ENCODE measurements at regions not wholly inside any gene's neighbourhood (a gene's known extent, or its start where the extent isn't known, plus 50 kb on each side); places are given as distances from the start of the nearest gene placed in this dataset.

GRCh38 chr13:59533561-59534555 is 629.9 kb downstream of the DIAPH3 start:
- 85 to 90% methylated on average over 3 of the region's 3 CpGs for WGBS, 2 experiments
- no peaks in the 10 kb centered on the region for H3K36me3 ChIP-seq (ENCODE audit: control insufficient read depth, insufficient read depth, low read length)

GRCh38 chr13:59534806-59535205 is 628.9 kb downstream of the DIAPH3 start:
- WGBS, 2 experiments: 91 to 92% methylated on average over 5 of the region's 5 CpGs

More at GRCh38 chr13:59533561-59534555, 629.9 kb downstream of the DIAPH3 start:
- no peaks in the 10 kb centered on the region for H3K27me3 ChIP-seq (ENCODE audit: control insufficient read depth, insufficient read depth, low read length, poor library complexity, severe bottlenecking)
- no peak overlapping the region for H3K27ac ChIP-seq (ENCODE audit: insufficient read depth, low read depth, low read length, poor library complexity, severe bottlenecking)
- no peaks in the 10 kb centered on the region for H3K4me1 ChIP-seq (ENCODE audit: control insufficient read depth, insufficient read depth, low read length)
- no peaks in the 10 kb centered on the region for H3K9me3 ChIP-seq (ENCODE audit: control insufficient read depth, low read length)
- no peak overlapping the region for H3K4me3 ChIP-seq (ENCODE audit: insufficient read depth, low read depth, low read length)

DNA sequence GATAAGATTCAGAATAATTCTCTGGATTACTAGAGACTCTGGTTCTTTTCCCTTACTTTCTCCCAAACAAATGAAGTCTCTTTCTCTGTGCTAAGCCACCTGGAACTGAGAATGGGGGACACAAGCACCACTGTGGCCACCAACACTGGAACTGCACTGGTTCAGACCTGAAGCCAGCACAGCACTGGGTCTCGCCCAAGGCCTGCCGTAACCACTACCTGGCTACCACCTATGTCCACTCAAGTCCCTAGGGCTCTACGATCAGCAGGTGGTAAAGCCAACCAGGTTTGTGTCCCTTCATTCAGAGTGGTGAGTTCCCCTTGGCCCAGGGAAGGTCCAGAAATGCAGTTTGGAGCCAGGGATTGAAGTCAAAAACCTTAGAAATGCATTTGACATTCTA is 626.2 kb downstream of the DIAPH3 start:
- Histone ChIP-seq H3K36me3 (ENCODE audit: control insufficient read depth, insufficient read depth, low read length) (no peaks in the 10 kb centered on the region), H3K9me3 (ENCODE audit: control insufficient read depth, low read length) (no peaks in the 10 kb centered on the region)

More at GRCh38 chr13:59534806-59535205, 628.9 kb downstream of the DIAPH3 start:
- no peaks in the 10 kb centered on the region for H3K36me3 ChIP-seq (ENCODE audit: control insufficient read depth, insufficient read depth, low read length)
- H3K4me1 ChIP-seq (ENCODE audit: control insufficient read depth, insufficient read depth, low read length): no peaks in the 10 kb centered on the region
- no peaks in the 10 kb centered on the region for H3K27me3 ChIP-seq (ENCODE audit: control insufficient read depth, insufficient read depth, low read length, poor library complexity, severe bottlenecking)
- H3K9me3 ChIP-seq (ENCODE audit: control insufficient read depth, low read length): no peaks in the 10 kb centered on the region
- H3K4me3 ChIP-seq (ENCODE audit: insufficient read depth, low read depth, low read length): no peak overlapping the region
- H3K27ac ChIP-seq (ENCODE audit: insufficient read depth, low read depth, low read length, poor library complexity, severe bottlenecking): no peak overlapping the region

GRCh38 chr13:59538512-59538911 is 625.2 kb downstream of the DIAPH3 start:
- H3K9me3 ChIP-seq (ENCODE audit: control insufficient read depth, low read length): no peaks in the 10 kb centered on the region
- WGBS, 2 experiments: 46 to 51% methylated on average over 3 of the region's 3 CpGs
- no peaks in the 10 kb centered on the region for H3K36me3 ChIP-seq (ENCODE audit: control insufficient read depth, insufficient read depth, low read length)
- no peaks in the 10 kb centered on the region for H3K27me3 ChIP-seq (ENCODE audit: control insufficient read depth, insufficient read depth, low read length, poor library complexity, severe bottlenecking)
- H3K4me1 ChIP-seq (ENCODE audit: control insufficient read depth, insufficient read depth, low read length): no peaks in the 10 kb centered on the region
- no peak overlapping the region for H3K27ac ChIP-seq (ENCODE audit: insufficient read depth, low read depth, low read length, poor library complexity, severe bottlenecking)
- H3K4me3 ChIP-seq (ENCODE audit: insufficient read depth, low read depth, low read length): no peak overlapping the region

More for the DNA sequence above, 626.2 kb downstream of the DIAPH3 start:
- no peaks in the 10 kb centered on the region for H3K27me3 ChIP-seq (ENCODE audit: control insufficient read depth, insufficient read depth, low read length, poor library complexity, severe bottlenecking)
- no peaks in the 10 kb centered on the region for H3K4me1 ChIP-seq (ENCODE audit: control insufficient read depth, insufficient read depth, low read length)
- H3K4me3 ChIP-seq (ENCODE audit: insufficient read depth, low read depth, low read length): no peak overlapping the region
- H3K27ac ChIP-seq (ENCODE audit: insufficient read depth, low read depth, low read length, poor library complexity, severe bottlenecking): no peak overlapping the region
- WGBS, 2 experiments: 95 to 99% methylated on average over 3 of the region's 3 CpGs

DNA sequence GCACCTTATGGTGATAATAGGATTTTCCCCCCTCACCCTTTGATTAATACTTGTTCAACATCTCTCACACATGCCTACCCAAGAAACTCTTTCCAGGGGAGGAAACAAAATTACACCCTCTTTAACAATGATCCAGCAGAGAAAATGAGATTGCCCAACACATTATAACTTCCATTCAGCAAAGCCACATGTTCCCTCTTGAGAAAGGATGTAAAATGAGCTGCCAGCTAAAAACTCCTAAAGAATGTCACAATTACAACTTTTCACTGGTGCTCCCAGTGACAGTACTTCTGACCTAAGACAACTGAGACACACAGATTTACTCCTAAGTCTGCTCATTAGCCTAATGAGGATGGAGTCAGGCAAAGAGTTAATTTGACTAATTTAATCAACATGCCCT is 621.4 kb downstream of the DIAPH3 start:
- H3K4me3 ChIP-seq (ENCODE audit: insufficient read depth, low read depth, low read length): no peak overlapping the region
- no peaks in the 10 kb centered on the region for H3K36me3 ChIP-seq (ENCODE audit: control insufficient read depth, insufficient read depth, low read length)
- no peaks in the 10 kb centered on the region for H3K4me1 ChIP-seq (ENCODE audit: control insufficient read depth, insufficient read depth, low read length)
- no peak overlapping the region for H3K27ac ChIP-seq (ENCODE audit: insufficient read depth, low read depth, low read length, poor library complexity, severe bottlenecking)
- no peaks in the 10 kb centered on the region for H3K27me3 ChIP-seq (ENCODE audit: control insufficient read depth, insufficient read depth, low read length, poor library complexity, severe bottlenecking)
- H3K9me3 ChIP-seq (ENCODE audit: control insufficient read depth, low read length): no peaks in the 10 kb centered on the region

- H3K27me3 ChIP-seq (ENCODE audit: control insufficient read depth, insufficient read depth, low read length, poor library complexity, severe bottlenecking): no peaks in the 10 kb centered on the region
- no peaks in the 10 kb centered on the region for H3K9me3 ChIP-seq (ENCODE audit: control insufficient read depth, low read length)
- no peak overlapping the region for H3K4me3 ChIP-seq (ENCODE audit: insufficient read depth, low read depth, low read length)
- WGBS, 2 experiments: 100% methylated on average over 1 of the region's 1 CpG; no CpG with 5 or more reads in 1 of the 2 experiments
- H3K36me3 ChIP-seq (ENCODE audit: control insufficient read depth, insufficient read depth, low read length): no peaks in the 10 kb centered on the region
- no peak overlapping the region for H3K27ac ChIP-seq (ENCODE audit: insufficient read depth, low read depth, low read length, poor library complexity, severe bottlenecking)
- H3K4me1 ChIP-seq (ENCODE audit: control insufficient read depth, insufficient read depth, low read length): no peaks in the 10 kb centered on the region
These were observed 620.3 kb downstream of the DIAPH3 start for GRCh38 chr13:59543418-59543817.

GRCh38 chr13:59545007-59545406 is 618.7 kb downstream of the DIAPH3 start:
- no peaks in the 10 kb centered on the region for H3K4me1 ChIP-seq (ENCODE audit: control insufficient read depth, insufficient read depth, low read length)
- H3K4me3 ChIP-seq (ENCODE audit: insufficient read depth, low read depth, low read length): no peak overlapping the region
- 83 to 94% methylated on average over 1 of the region's 1 CpG for WGBS, 2 experiments
- H3K36me3 ChIP-seq (ENCODE audit: control insufficient read depth, insufficient read depth, low read length): no peaks in the 10 kb centered on the region
- H3K27ac ChIP-seq (ENCODE audit: insufficient read depth, low read depth, low read length, poor library complexity, severe bottlenecking): no peak overlapping the region
- H3K9me3 ChIP-seq (ENCODE audit: control insufficient read depth, low read length): no peaks in the 10 kb centered on the region
- no peaks in the 10 kb centered on the region for H3K27me3 ChIP-seq (ENCODE audit: control insufficient read depth, insufficient read depth, low read length, poor library complexity, severe bottlenecking)

DNA sequence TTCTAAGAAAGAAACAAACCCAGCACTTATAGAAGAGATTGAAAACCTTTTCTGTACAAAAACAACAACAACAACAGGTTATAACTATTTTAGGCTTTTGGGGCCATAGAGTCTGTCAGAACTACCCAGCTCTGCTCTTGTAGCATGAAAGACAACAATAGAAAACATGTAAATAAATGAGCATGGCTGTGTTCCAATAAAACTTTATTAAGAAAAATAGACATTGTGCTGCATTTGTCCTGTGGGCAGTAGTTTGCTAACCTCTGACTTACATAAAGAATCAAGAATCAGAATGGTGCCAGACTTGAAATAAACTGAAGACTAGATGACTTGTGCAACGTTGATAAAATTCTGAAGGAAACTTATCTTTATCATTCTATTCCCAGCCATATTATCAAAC is 617.5 kb downstream of the DIAPH3 start:
- H3K27ac ChIP-seq (ENCODE audit: insufficient read depth, low read depth, low read length, poor library complexity, severe bottlenecking): no peak overlapping the region
- no peaks in the 10 kb centered on the region for H3K4me1 ChIP-seq (ENCODE audit: control insufficient read depth, insufficient read depth, low read length)
- H3K27me3 ChIP-seq (ENCODE audit: control insufficient read depth, insufficient read depth, low read length, poor library complexity, severe bottlenecking): no peaks in the 10 kb centered on the region
- 86 to 93% methylated on average over 1 of the region's 1 CpG for WGBS, 2 experiments
- H3K4me3 ChIP-seq (ENCODE audit: insufficient read depth, low read depth, low read length): no peak overlapping the region
- H3K36me3 ChIP-seq (ENCODE audit: control insufficient read depth, insufficient read depth, low read length): no peaks in the 10 kb centered on the region
- H3K9me3 ChIP-seq (ENCODE audit: control insufficient read depth, low read length): no peaks in the 10 kb centered on the region

- H3K36me3 ChIP-seq (ENCODE audit: control insufficient read depth, insufficient read depth, low read length): no peaks in the 10 kb centered on the region
- H3K27ac ChIP-seq (ENCODE audit: insufficient read depth, low read depth, low read length, poor library complexity, severe bottlenecking): no peak overlapping the region
- 93 to 95% methylated on average over 1 of the region's 1 CpG for WGBS, 2 experiments
- H3K4me3 ChIP-seq (ENCODE audit: insufficient read depth, low read depth, low read length): no peak overlapping the region
- H3K27me3 ChIP-seq (ENCODE audit: control insufficient read depth, insufficient read depth, low read length, poor library complexity, severe bottlenecking): no peaks in the 10 kb centered on the region
- no peaks in the 10 kb centered on the region for H3K9me3 ChIP-seq (ENCODE audit: control insufficient read depth, low read length)
- H3K4me1 ChIP-seq (ENCODE audit: control insufficient read depth, insufficient read depth, low read length): no peaks in the 10 kb centered on the region
These were observed 615.8 kb downstream of the DIAPH3 start for GRCh38 chr13:59547950-59548349.

- no peaks in the 10 kb centered on the region for H3K36me3 ChIP-seq (ENCODE audit: control insufficient read depth, insufficient read depth, low read length)
- no peaks in the 10 kb centered on the region for H3K4me1 ChIP-seq (ENCODE audit: control insufficient read depth, insufficient read depth, low read length)
- WGBS, 2 experiments: 95% methylated on average over 4 of the region's 4 CpGs
- no peaks in the 10 kb centered on the region for H3K27me3 ChIP-seq (ENCODE audit: control insufficient read depth, insufficient read depth, low read length, poor library complexity, severe bottlenecking)
- H3K27ac ChIP-seq (ENCODE audit: insufficient read depth, low read depth, low read length, poor library complexity, severe bottlenecking): no peak overlapping the region
- H3K4me3 ChIP-seq (ENCODE audit: insufficient read depth, low read depth, low read length): no peak overlapping the region
- H3K9me3 ChIP-seq (ENCODE audit: control insufficient read depth, low read length): no peaks in the 10 kb centered on the region
These were observed 600.8 kb downstream of the DIAPH3 start for GRCh38 chr13:59562924-59563323.

All from ectodermal cell (in vitro differentiated cells).